Endothelial cell of umbilical vein (primary cell): ENCODE measurements at regions not wholly inside any gene's neighbourhood (a gene's known extent, or its start where the extent isn't known, plus 50 kb on each side); places are given as distances from the start of the nearest gene placed in this dataset.

ENCODE experiments used
- BruUV-seq: library from RNA; stranded (reverse); fragments of 400-500 nt; replicated peaks from 2 replicates; lab custom pipeline; 2021; lab: Mats Ljungman, UMichigan
- CTCF ChIA-PET: fragments of 300-600, 350-600 bp; sonication (Branson Sonifier 250); formaldehyde crosslinking; loops from one replicate; lab custom pipeline; 2021; ENCODE audit warnings: antibody characterized with exemption, inconsistent platforms; lab: Charles Lee
- POLR2A ChIA-PET: fragments of 300-600, 350-600 bp; sonication (Branson Sonifier 250); formaldehyde crosslinking; loops from one replicate; lab custom pipeline; 2021; ENCODE audit warnings: antibody characterized with exemption, inconsistent platforms; lab: Charles Lee
- DNase-seq: peaks from one replicate; pipeline ENCODE4 v3.0.0-alpha.2; 2011; ENCODE audit warnings: low read depth, low spot score
- FAIRE-seq: peaks from 2 replicates; lab custom pipeline; 2011; peaks lifted over from hg19 to GRCh38; lab: Jason Lieb, UNC
- H2AFZ ChIP-seq: 2 replicates; pipeline ENCODE4 v1.6.0; 2012; ENCODE audit warnings: low read depth, low read length, control low read depth, inconsistent platforms
- H3K27ac ChIP-seq: 2 replicates; pipeline ENCODE4 v1.5.1; 2011; ENCODE audit warnings: low read depth, mild to moderate bottlenecking, control low read depth, low read length, moderate library complexity; ENCODE audit not compliant: insufficient read depth
- H3K27me3 ChIP-seq, 2 experiments: 2 replicates each; pipeline versions ENCODE4 v1.6.0 to v1.6.1; 2011; ENCODE audit warnings: low read length in 2 of 2, mixed read lengths in 1 of 2; ENCODE audit not compliant: control insufficient read depth in 2 of 2, insufficient read depth in 2 of 2
- H3K36me3 ChIP-seq, 2 experiments: 2 replicates in 1 of 2; 3 replicates in 1 of 2; pipeline ENCODE4 v1.5.1; 2011; ENCODE audit warnings: low read length in 2 of 2, mild to moderate bottlenecking in 1 of 2, moderate library complexity in 1 of 2; ENCODE audit not compliant: control insufficient read depth in 2 of 2, insufficient read depth in 2 of 2; ENCODE audit errors: extremely low read depth in 1 of 2
- H3K4me1 ChIP-seq: 3 replicates; pipeline ENCODE4 v1.5.1; 2011; ENCODE audit warnings: mild to moderate bottlenecking, low read length; ENCODE audit not compliant: control insufficient read depth, insufficient read depth; ENCODE audit errors: extremely low read depth
- H3K4me2 ChIP-seq: 2 replicates; pipeline ENCODE4 v1.6.1; 2011; ENCODE audit warnings: low read length, control low read depth, mixed read lengths; ENCODE audit not compliant: insufficient read depth
- H3K4me3 ChIP-seq, 3 experiments: fragments of 200-600 bp in 1 of 3; sonication (generic), shearing (Covaris generic) in 1 of 3; replicated peaks in 1 of 3; 2 replicates each; pipeline ENCODE4 v1.5.1; 2011 to 2016; ENCODE audit warnings: control low read depth in 3 of 3, low read length in 3 of 3, mild to moderate bottlenecking in 2 of 3, inconsistent platforms in 1 of 3, low read depth in 1 of 3, moderate library complexity in 1 of 3; ENCODE audit not compliant: insufficient read depth in 1 of 3
- H3K79me2 ChIP-seq: 2 replicates; pipeline ENCODE4 v1.6.0; 2012; ENCODE audit warnings: low read length, inconsistent platforms; ENCODE audit not compliant: control insufficient read depth, insufficient read depth
- H3K9ac ChIP-seq: replicated peaks from 2 replicates; pipeline ENCODE3; 2011; ENCODE audit warnings: low read length, control low read depth; ENCODE audit not compliant: insufficient read depth; ENCODE audit errors: extremely low read depth
- H3K9me1 ChIP-seq: replicated peaks from 3 replicates; pipeline ENCODE4 v1.6.0; 2011; ENCODE audit warnings: mild to moderate bottlenecking, low read length; ENCODE audit not compliant: control insufficient read depth, insufficient read depth; ENCODE audit errors: extremely low read depth
- H3K9me3 ChIP-seq: replicated peaks from 2 replicates; pipeline ENCODE4 v1.5.1; 2012; ENCODE audit warnings: low read length, inconsistent platforms; ENCODE audit not compliant: control insufficient read depth, insufficient read depth
- H4K20me1 ChIP-seq: replicated peaks from 2 replicates; pipeline ENCODE3; 2011; ENCODE audit warnings: mild to moderate bottlenecking, low read length; ENCODE audit not compliant: control insufficient read depth, insufficient read depth; ENCODE audit errors: extremely low read depth
- CTCF ChIP-seq, 2 donors: IDR thresholded peaks; 1 replicate in 1 of 2; 2 replicates in 1 of 2; pipeline ENCODE4 v1.5.1; 2011; ENCODE audit warnings: low read length in 2 of 2, mild to moderate bottlenecking in 2 of 2, moderate library complexity in 2 of 2, control low read depth in 1 of 2, inconsistent platforms in 1 of 2, low read depth in 1 of 2; ENCODE audit not compliant: insufficient read depth in 1 of 2; ENCODE audit errors: extremely low read depth in 1 of 2
- EZH2 ChIP-seq: IDR thresholded peaks from 2 replicates; pipeline ENCODE4 v1.6.1; 2012; ENCODE audit warnings: borderline replicate concordance, low read depth, mild to moderate bottlenecking, moderate library complexity, low read length, inconsistent platforms; ENCODE audit not compliant: severe bottlenecking
- FOS ChIP-seq: IDR thresholded peaks from 2 replicates; pipeline ENCODE4 v1.6.1; 2011; ENCODE audit warnings: mild to moderate bottlenecking, low read length, moderate library complexity, borderline replicate concordance; ENCODE audit not compliant: insufficient read depth
- GATA2 ChIP-seq: IDR thresholded peaks from 2 replicates; pipeline ENCODE4 v1.7.0; 2011; ENCODE audit warnings: low read depth, mild to moderate bottlenecking, moderate library complexity, mixed read lengths, low read length; ENCODE audit not compliant: insufficient read length, insufficient read depth
- JUN ChIP-seq: IDR thresholded peaks from 2 replicates; pipeline ENCODE4 v1.6.1; 2011; ENCODE audit warnings: borderline replicate concordance, low read depth; ENCODE audit not compliant: insufficient read length, insufficient read depth
- MAX ChIP-seq: IDR thresholded peaks from 2 replicates; pipeline ENCODE4 v1.6.1; 2011; ENCODE audit not compliant: insufficient read depth, insufficient read length
- MYC ChIP-seq: IDR thresholded peaks from one replicate; pipeline ENCODE4 v1.6.1; 2011; ENCODE audit warnings: mild to moderate bottlenecking, low read depth, low read length
- POLR2A ChIP-seq: IDR thresholded peaks from 2 replicates; pipeline ENCODE4 v1.6.1; 2012; ENCODE audit warnings: low read depth, mild to moderate bottlenecking, control low read depth, low read length
- POLR2AphosphoS5 ChIP-seq: IDR thresholded peaks from 2 replicates; pipeline ENCODE4 v1.6.1; 2012; ENCODE audit warnings: low read depth, mild to moderate bottlenecking, control low read depth, low read length, moderate library complexity; ENCODE audit not compliant: insufficient read depth
- dilution Hi-C: fragments of 300-500 bp; cut with MboI; formaldehyde crosslinking; loops from one replicate; pipeline ENCODE4 v1.15.0; 2019; ENCODE audit warnings: low sequenced_read_pairs; ENCODE audit not compliant: extremely low pct_ligation_motif_present
- intact Hi-C: fragments of 100-400 bp; cut with micrococcal nuclease; formaldehyde crosslinking; loops from one replicate; pipeline ENCODE4 v1.10.0; 2022

GRCh38 chr6:78525976-78526375 is 341.4 kb upstream of the IRAK1BP1 start:
- dilution Hi-C loops (no loop called here), intact Hi-C loops (no loop called here)
- BruUV-seq: no TSS peak
- Histone ChIP-seq H3K36me3 (no peaks in the 10 kb centered on the region), H3K4me3 (no peak overlapping the region), H4K20me1 (no peaks in the 10 kb centered on the region), H3K79me2 (no peaks in the 10 kb centered on the region), H2AFZ (no peak overlapping the region), H3K9me3 (no peaks in the 10 kb centered on the region), H3K4me2 (no peak overlapping the region), H3K9ac (no peak overlapping the region), H3K27ac (no peak overlapping the region), H3K4me1 (no peaks in the 10 kb centered on the region), H3K9me1 (no peaks in the 10 kb centered on the region), H3K27me3 (no peaks in the 10 kb centered on the region)
- FAIRE-seq (no peak), DNase-seq (no peak)
- no peak for TF ChIP-seq JUN
- no peak for TF ChIP-seq MYC
- TF ChIP-seq POLR2AphosphoS5: no peak
- TF ChIP-seq GATA2: no peak
- ChIA-PET POLR2A (no interaction called here), CTCF (no interaction called here)

DNA sequence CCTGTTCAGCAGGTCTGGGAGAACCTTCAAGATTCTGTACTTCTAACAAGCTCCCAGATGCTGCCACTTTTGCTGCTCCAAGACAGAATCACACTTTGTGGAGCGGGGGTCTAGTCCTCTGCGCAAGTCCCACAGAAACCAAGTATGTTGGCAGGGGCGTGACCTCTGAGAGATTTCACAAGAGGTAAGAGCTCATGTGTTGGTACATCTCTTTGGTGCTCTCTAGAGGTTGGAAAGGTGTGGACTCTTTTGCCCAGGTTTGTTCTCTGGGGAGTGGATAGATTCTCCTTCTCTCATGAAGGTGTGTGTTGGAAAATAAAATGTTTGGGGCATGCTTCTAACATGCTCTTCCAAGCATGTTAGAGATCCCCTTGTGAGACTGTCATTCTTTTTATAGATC is 340.9 kb upstream of the IRAK1BP1 start:
- intact Hi-C loops: no loop called here
- no TSS peak for BruUV-seq
- Histone ChIP-seq H3K9me1 (no peaks in the 10 kb centered on the region), H3K9me3 (no peaks in the 10 kb centered on the region), H3K4me1 (no peaks in the 10 kb centered on the region), H3K27ac (no peak overlapping the region), H2AFZ (no peak overlapping the region), H3K4me2 (no peak overlapping the region), H3K79me2 (no peaks in the 10 kb centered on the region), H3K9ac (no peak overlapping the region), H3K4me3 (no peak overlapping the region), H3K36me3 (no peaks in the 10 kb centered on the region), H3K27me3 (no peaks in the 10 kb centered on the region), H4K20me1 (no peaks in the 10 kb centered on the region)
- ChIA-PET POLR2A (no interaction called here), CTCF (no interaction called here)
- dilution Hi-C loops: no loop called here
- DNase-seq (no peak), FAIRE-seq (no peak)
- TF ChIP-seq POLR2AphosphoS5: no peak
- TF ChIP-seq POLR2A: no peak
- no peak for TF ChIP-seq EZH2
- TF ChIP-seq GATA2: no peak
- TF ChIP-seq MYC: no peak
- no peak for TF ChIP-seq MAX
- TF ChIP-seq CTCF (IDR thresholded peaks at IDR 0.05; ENCODE audit: extremely low read depth in 1 of 2, insufficient read depth in 1 of 2, low read depth in 1 of 2, low read length in 2 of 2): no peak
- no peak for TF ChIP-seq FOS
- no peak for TF ChIP-seq JUN
